Subcutaneous abdominal adipose tissue (tissue), 5 donors: ENCODE measurements at regions not wholly inside any gene's neighbourhood (a gene's known extent, or its start where the extent isn't known, plus 50 kb on each side); places are given as distances from the start of the nearest gene placed in this dataset.

Source experiments
- H3K27ac ChIP-seq: one replicate; pipeline ENCODE4 v1.7.0; 2013; ENCODE audit warnings: low read depth, mild to moderate bottlenecking, inconsistent platforms, low read length, moderate library complexity
- H3K27me3 ChIP-seq, 5 donors: one replicate each; pipeline ENCODE4 v1.7.0; 2013; ENCODE audit warnings: low read length in 5 of 5, inconsistent platforms in 1 of 5; ENCODE audit not compliant: control insufficient read depth in 5 of 5, insufficient read depth in 4 of 5
- H3K36me3 ChIP-seq, 5 donors: one replicate each; pipeline ENCODE4 v1.7.0; 2013; ENCODE audit warnings: low read length in 5 of 5; ENCODE audit not compliant: control insufficient read depth in 5 of 5, insufficient read depth in 5 of 5
- H3K4me1 ChIP-seq, 5 donors: one replicate each; pipeline ENCODE4 v1.7.0; 2013; ENCODE audit warnings: low read length in 5 of 5, mild to moderate bottlenecking in 3 of 5, moderate library complexity in 1 of 5; ENCODE audit not compliant: control insufficient read depth in 5 of 5, insufficient read depth in 5 of 5
- H3K4me3 ChIP-seq, 5 donors: one replicate each; pipeline ENCODE4 v1.7.0; 2013; ENCODE audit warnings: low read length in 5 of 5, low read depth in 1 of 5
- H3K9ac ChIP-seq, 5 donors: one replicate each; pipeline ENCODE4 v1.7.0; 2013; ENCODE audit warnings: low read length in 5 of 5, mild to moderate bottlenecking in 4 of 5, moderate library complexity in 3 of 5
- H3K9me3 ChIP-seq, 5 donors: one replicate each; pipeline ENCODE4 v1.7.0; 2013; ENCODE audit warnings: low read length in 5 of 5; ENCODE audit not compliant: control insufficient read depth in 5 of 5
- donor health status: healthy.
- donor health status: healthy.
- donor health status: healthy.
- donor health status: healthy.
- donor health status: healthy.

DNA sequence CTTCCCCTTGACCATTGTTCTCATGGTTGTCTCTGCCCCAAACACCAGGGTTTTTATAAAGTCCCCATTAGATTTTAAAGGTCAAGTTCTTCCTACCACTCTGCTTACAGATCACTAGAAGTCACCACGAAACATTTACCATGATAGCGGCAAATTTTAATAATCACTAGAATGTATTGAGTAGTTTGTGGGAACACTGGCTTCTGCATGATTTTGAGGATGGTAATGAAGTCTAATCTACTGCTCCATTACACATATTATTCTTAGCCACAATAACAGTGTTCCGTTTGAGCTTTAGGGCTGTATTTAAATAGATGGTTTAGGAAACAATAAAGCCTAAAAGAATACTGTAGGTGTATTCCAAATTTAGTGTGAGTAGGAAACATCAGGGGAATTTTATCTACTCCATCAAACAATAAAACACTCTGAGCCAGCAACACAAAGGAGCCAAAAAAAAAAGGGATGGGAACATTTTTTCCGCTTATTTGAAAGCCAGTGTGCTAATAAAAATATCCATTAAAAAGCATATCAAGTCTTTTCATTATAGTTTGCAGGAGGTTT, 49.7 kb downstream of the KLF12 start:
- Histone ChIP-seq H3K9me3 (no peaks in the 10 kb centered on the region), H3K27ac (no peak overlapping the region), H3K9ac (no peak overlapping the region), H3K4me3 (no peak overlapping the region), H3K27me3 (no peaks in the 10 kb centered on the region), H3K4me1 (peaks cover 0 to 4% (median 0%) of the 10 kb centered on the region in 5 donors), H3K36me3 (no peaks in the 10 kb centered on the region)

DNA sequence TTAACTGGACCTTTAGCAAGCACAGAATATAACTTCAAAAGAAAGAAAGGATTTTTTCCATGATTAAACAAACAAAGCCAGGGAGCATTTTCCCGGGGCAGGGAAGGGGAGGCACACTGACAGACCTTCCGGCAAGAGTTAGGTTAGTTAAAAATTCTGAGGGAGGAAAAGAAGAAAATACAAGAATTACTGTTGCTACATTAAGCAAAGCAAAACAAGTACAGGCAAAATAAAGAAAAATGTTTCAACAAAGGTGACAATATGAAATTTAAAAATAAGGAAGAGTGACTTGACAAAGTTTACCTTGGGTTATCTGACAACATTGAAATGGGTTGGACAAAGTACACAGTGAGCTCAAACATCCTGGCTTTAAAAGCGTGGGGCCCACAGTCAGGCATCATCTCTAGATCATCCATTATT, 51.5 kb downstream of the KLF12 start:
- H3K9me3 ChIP-seq = no peaks in the 10 kb centered on the region
- no peaks in the 10 kb centered on the region for H3K27me3 ChIP-seq
- H3K36me3 ChIP-seq = no peaks in the 10 kb centered on the region
- no peak overlapping the region for H3K27ac ChIP-seq
- H3K9ac ChIP-seq = no peak overlapping the region
- H3K4me1 ChIP-seq = peaks cover 0 to 4% (median 3%) of the 10 kb centered on the region in 5 donors
- H3K4me3 ChIP-seq = no peak overlapping the region

DNA sequence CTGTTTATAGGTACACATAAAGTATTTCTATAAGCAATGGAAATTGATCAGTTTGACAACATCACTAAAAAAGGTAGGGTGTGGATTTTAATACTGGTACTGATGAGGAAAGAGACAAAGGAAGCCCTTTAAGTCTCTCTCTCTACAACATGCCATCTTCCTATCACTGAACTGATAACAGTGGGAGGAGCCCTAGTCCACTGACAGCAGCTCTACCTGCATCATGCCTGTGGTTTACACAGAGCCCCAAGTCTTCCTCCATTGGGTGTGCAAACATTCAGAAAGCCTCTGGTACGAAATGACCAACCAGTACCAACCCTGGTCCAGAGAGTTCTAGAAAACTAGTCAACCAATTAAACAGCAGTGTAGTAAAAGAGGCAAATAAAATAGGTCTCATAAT, 53.4 kb downstream of the KLF12 start:
- H3K9me3 ChIP-seq = no peaks in the 10 kb centered on the region
- no peak overlapping the region for H3K27ac ChIP-seq
- H3K9ac ChIP-seq = no peak overlapping the region
- H3K4me3 ChIP-seq = no peak overlapping the region
- no peaks in the 10 kb centered on the region for H3K27me3 ChIP-seq
- peaks cover 0 to 6% (median 3%) of the 10 kb centered on the region in 5 donors for H3K4me1 ChIP-seq
- H3K36me3 ChIP-seq = no peaks in the 10 kb centered on the region

DNA sequence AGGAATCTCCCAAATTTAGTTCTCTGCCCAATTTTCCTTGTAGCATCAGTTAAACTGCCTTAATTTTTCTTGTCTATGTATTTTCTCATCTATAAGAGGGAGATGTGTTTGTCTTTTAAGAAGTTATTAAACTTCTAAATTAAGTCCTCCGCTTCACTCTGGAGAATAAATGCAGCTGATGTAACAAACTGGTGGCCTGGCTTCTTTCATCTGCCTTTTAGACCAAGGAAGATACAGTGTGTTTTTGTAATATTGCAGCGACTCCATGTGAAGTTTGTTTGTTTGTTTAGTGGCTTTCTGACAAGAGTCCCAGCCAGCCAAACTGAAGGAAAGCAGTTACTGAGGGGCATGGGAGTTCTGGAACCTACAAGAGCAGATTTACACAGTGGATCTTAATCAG, 56.4 kb downstream of the KLF12 start:
- Histone ChIP-seq H3K27ac (no peak overlapping the region), H3K4me1 (peaks cover 3 to 19% (median 6%) of the 10 kb centered on the region in 5 donors), H3K4me3 (no peak overlapping the region), H3K27me3 (no peaks in the 10 kb centered on the region), H3K36me3 (no peaks in the 10 kb centered on the region), H3K9ac (no peak overlapping the region), H3K9me3 (no peaks in the 10 kb centered on the region)

DNA sequence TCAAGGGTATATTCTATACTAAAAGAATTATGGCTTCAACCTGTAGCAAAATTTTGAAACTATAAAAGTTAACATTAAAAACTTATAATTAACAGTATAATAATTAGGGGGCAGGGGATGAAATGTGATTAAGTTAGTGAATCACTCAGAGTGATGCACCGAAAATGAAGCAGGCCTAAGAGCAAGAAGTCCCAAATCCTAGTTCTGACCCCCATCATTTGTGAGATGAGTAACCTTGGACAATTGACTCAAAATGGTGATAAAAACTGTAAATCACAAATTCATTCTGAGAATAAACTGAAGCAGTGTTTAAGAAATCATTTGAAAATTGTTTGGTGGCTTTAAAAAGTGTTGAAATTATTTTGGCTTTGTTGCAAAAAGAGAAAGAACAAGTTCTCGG, 56.8 kb downstream of the KLF12 start:
- H3K4me3 ChIP-seq = no peak overlapping the region
- H3K27me3 ChIP-seq = no peaks in the 10 kb centered on the region
- H3K9me3 ChIP-seq = no peaks in the 10 kb centered on the region
- no peaks in the 10 kb centered on the region for H3K36me3 ChIP-seq
- no peak overlapping the region for H3K9ac ChIP-seq
- no peak overlapping the region for H3K27ac ChIP-seq
- peaks cover 3 to 21% (median 6%) of the 10 kb centered on the region in 5 donors for H3K4me1 ChIP-seq

DNA sequence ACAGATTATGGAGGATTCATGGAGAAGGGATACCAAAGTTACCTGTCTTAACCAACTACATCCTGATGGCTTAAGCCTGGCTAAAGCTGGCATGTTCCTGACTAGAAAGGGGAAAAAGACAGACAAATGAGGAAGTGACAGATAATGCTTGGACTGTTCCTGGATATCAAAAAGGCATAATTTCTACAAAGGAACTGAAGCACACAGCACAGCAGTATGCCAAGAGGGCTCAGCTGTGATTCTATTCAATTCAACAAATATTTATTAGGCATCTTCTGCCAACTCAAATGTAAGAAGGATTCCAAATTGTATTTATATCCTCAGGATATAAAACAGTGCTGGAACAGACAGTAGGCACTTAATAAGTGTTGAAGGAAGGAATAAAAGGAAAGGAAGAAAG, 59.5 kb downstream of the KLF12 start:
- Histone ChIP-seq H3K27me3 (no peaks in the 10 kb centered on the region), H3K4me1 (peaks cover 3 to 21% (median 6%) of the 10 kb centered on the region in 5 donors), H3K36me3 (no peaks in the 10 kb centered on the region), H3K27ac (no peak overlapping the region), H3K9ac (no peak overlapping the region), H3K9me3 (no peaks in the 10 kb centered on the region), H3K4me3 (no peak overlapping the region)

DNA sequence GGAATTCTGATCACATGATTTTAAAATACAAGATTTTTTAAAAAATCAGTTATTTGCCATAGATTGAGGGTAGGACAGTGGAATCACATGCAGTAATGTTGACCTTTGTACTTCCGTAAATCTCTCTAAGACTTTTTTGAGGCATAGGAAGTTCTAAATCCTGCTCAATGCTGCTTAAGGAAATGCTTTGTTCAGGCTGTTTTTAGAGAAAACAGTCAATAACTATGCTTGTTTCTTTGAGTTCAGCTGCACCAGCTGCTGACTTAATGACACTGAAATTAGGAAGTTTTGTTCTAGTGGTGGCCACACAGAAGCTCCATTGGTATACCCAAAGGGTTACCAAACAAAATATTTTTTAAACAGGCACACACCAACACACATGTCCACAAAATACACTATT, 60.9 kb downstream of the KLF12 start:
- H3K36me3 ChIP-seq = no peaks in the 10 kb centered on the region
- H3K27ac ChIP-seq = no peak overlapping the region
- H3K9ac ChIP-seq = no peak overlapping the region
- H3K27me3 ChIP-seq = no peaks in the 10 kb centered on the region
- peaks cover 3 to 21% (median 6%) of the 10 kb centered on the region in 5 donors for H3K4me1 ChIP-seq
- H3K4me3 ChIP-seq = no peak overlapping the region
- H3K9me3 ChIP-seq = no peaks in the 10 kb centered on the region

DNA sequence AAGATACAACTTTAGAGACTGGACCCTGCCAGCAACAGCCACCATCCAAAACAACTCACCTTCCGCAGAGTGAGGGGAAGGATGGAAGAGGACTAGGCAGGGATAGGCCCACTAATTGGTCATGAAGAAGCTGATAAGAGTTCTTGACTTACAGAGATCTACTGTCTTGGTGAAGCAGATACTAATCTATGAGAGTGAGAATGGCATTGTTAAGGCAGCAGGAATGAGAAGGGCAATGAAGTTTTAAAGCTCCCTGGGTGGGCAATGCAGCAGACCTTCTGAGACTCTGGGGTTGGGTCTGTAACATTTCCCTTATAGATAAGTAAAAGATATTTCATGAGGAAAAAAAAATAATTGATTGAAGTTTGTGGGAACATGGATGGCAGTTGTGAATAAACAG, 63.7 kb downstream of the KLF12 start:
- Histone ChIP-seq H3K9ac (no peak overlapping the region), H3K27me3 (no peaks in the 10 kb centered on the region), H3K36me3 (no peaks in the 10 kb centered on the region), H3K4me1 (peaks cover 0 to 21% (median 3%) of the 10 kb centered on the region in 5 donors), H3K4me3 (no peak overlapping the region), H3K9me3 (no peaks in the 10 kb centered on the region), H3K27ac (no peak overlapping the region)

DNA sequence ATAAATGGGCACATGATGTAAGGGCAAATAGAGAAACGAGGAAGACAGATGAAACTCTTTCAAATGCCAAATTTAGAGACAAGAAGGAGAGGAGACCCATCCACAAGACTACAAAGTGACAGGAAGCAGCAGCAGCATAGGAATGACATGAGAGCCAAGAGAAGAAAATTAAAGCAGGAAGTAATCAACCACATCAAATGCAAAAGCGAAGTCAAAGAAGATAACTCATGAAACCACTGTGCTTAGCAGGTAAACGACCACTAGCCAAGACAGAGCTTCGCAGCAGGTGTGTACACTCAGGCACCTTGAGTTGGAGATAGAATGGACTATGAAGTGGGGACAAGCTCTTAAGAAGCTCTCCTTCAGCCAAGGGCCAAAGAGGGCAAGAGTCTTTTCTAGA, 64.1 kb downstream of the KLF12 start:
- Histone ChIP-seq H3K9me3 (no peaks in the 10 kb centered on the region), H3K4me3 (no peak overlapping the region), H3K9ac (no peak overlapping the region), H3K36me3 (no peaks in the 10 kb centered on the region), H3K4me1 (peaks cover 0 to 20% (median 3%) of the 10 kb centered on the region in 5 donors), H3K27ac (no peak overlapping the region), H3K27me3 (no peaks in the 10 kb centered on the region)

DNA sequence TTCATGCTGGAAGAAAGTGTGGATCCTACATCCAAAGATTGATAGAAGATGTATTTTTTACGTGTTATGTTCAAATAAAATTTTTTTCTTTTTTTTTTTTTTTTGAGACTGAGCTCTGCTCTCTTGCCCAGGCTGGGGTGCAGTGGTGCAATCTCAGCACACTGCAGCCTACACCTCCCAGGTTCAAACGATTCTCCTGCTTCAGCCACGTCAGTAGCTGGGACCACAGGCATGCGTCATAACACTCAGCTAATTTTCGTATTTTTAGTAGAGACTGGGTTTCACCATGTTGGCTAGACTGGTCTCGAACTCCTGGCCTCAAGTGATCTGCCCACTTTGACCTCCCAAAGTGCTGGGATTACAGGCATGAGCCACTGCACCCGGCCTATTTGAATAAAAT, 65.7 kb downstream of the KLF12 start:
- Histone ChIP-seq H3K27ac (no peak overlapping the region), H3K9ac (no peak overlapping the region), H3K9me3 (no peaks in the 10 kb centered on the region), H3K4me3 (no peak overlapping the region), H3K27me3 (no peaks in the 10 kb centered on the region), H3K36me3 (no peaks in the 10 kb centered on the region), H3K4me1 (peaks cover 0 to 8% (median 2%) of the 10 kb centered on the region in 5 donors)

DNA sequence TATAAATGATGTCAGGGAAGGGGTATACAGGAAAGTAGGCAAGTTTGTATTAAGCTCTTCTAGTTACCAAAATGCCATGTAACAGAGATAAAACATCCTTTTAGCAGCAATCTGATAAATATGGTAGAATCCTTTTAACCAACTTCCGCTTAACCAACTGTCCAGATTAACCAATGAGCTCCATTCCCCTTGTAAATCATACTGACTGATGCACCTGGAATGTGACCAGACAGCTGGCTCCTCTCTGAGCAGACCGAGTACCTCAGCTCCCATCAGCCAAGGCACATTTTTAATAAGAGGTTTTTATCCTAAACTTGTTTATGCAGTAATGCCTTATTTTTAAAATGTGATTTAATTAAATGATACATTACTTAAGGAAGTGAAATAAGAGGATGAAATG, 66.4 kb downstream of the KLF12 start:
- no peak overlapping the region for H3K9ac ChIP-seq
- H3K4me1 ChIP-seq = peaks cover under 1 to 9% (median 3%) of the 10 kb centered on the region in 5 donors
- H3K27me3 ChIP-seq = no peaks in the 10 kb centered on the region
- H3K9me3 ChIP-seq = no peaks in the 10 kb centered on the region
- no peak overlapping the region for H3K4me3 ChIP-seq
- H3K27ac ChIP-seq = no peak overlapping the region
- H3K36me3 ChIP-seq = no peaks in the 10 kb centered on the region
